Endothelial cell of umbilical vein (primary cell): ENCODE measurements at regions not wholly inside any gene's neighbourhood (a gene's known extent, or its start where the extent isn't known, plus 50 kb on each side); places are given as distances from the start of the nearest gene placed in this dataset.

Experiments used
- BruUV-seq: library from RNA; stranded (reverse); fragments of 400-500 nt; replicated peaks from 2 replicates; lab custom pipeline; 2021; lab: Mats Ljungman, UMichigan
- CTCF ChIA-PET: fragments of 300-600, 350-600 bp; sonication (Branson Sonifier 250); formaldehyde crosslinking; loops from one replicate; lab custom pipeline; 2021; ENCODE audit warnings: antibody characterized with exemption, inconsistent platforms; lab: Charles Lee
- POLR2A ChIA-PET: fragments of 300-600, 350-600 bp; sonication (Branson Sonifier 250); formaldehyde crosslinking; loops from one replicate; lab custom pipeline; 2021; ENCODE audit warnings: antibody characterized with exemption, inconsistent platforms; lab: Charles Lee
- DNase-seq: peaks from one replicate; pipeline ENCODE4 v3.0.0-alpha.2; 2011; ENCODE audit warnings: low read depth, low spot score
- FAIRE-seq: peaks from 2 replicates; lab custom pipeline; 2011; peaks lifted over from hg19 to GRCh38; lab: Jason Lieb, UNC
- H2AFZ ChIP-seq: 2 replicates; pipeline ENCODE4 v1.6.0; 2012; ENCODE audit warnings: low read depth, low read length, control low read depth, inconsistent platforms
- H3K27ac ChIP-seq: 2 replicates; pipeline ENCODE4 v1.5.1; 2011; ENCODE audit warnings: low read depth, mild to moderate bottlenecking, control low read depth, low read length, moderate library complexity; ENCODE audit not compliant: insufficient read depth
- H3K27me3 ChIP-seq, 2 experiments: 2 replicates each; pipeline versions ENCODE4 v1.6.0 to v1.6.1; 2011; ENCODE audit warnings: low read length in 2 of 2, mixed read lengths in 1 of 2; ENCODE audit not compliant: control insufficient read depth in 2 of 2, insufficient read depth in 2 of 2
- H3K36me3 ChIP-seq, 2 experiments: 2 replicates in 1 of 2; 3 replicates in 1 of 2; pipeline ENCODE4 v1.5.1; 2011; ENCODE audit warnings: low read length in 2 of 2, mild to moderate bottlenecking in 1 of 2, moderate library complexity in 1 of 2; ENCODE audit not compliant: control insufficient read depth in 2 of 2, insufficient read depth in 2 of 2; ENCODE audit errors: extremely low read depth in 1 of 2
- H3K4me1 ChIP-seq: 3 replicates; pipeline ENCODE4 v1.5.1; 2011; ENCODE audit warnings: mild to moderate bottlenecking, low read length; ENCODE audit not compliant: control insufficient read depth, insufficient read depth; ENCODE audit errors: extremely low read depth
- H3K4me2 ChIP-seq: 2 replicates; pipeline ENCODE4 v1.6.1; 2011; ENCODE audit warnings: low read length, control low read depth, mixed read lengths; ENCODE audit not compliant: insufficient read depth
- H3K4me3 ChIP-seq, 3 experiments: fragments of 200-600 bp in 1 of 3; sonication (generic), shearing (Covaris generic) in 1 of 3; replicated peaks in 1 of 3; 2 replicates each; pipeline ENCODE4 v1.5.1; 2011 to 2016; ENCODE audit warnings: control low read depth in 3 of 3, low read length in 3 of 3, mild to moderate bottlenecking in 2 of 3, inconsistent platforms in 1 of 3, low read depth in 1 of 3, moderate library complexity in 1 of 3; ENCODE audit not compliant: insufficient read depth in 1 of 3
- H3K79me2 ChIP-seq: 2 replicates; pipeline ENCODE4 v1.6.0; 2012; ENCODE audit warnings: low read length, inconsistent platforms; ENCODE audit not compliant: control insufficient read depth, insufficient read depth
- H3K9ac ChIP-seq: replicated peaks from 2 replicates; pipeline ENCODE3; 2011; ENCODE audit warnings: low read length, control low read depth; ENCODE audit not compliant: insufficient read depth; ENCODE audit errors: extremely low read depth
- H3K9me1 ChIP-seq: replicated peaks from 3 replicates; pipeline ENCODE4 v1.6.0; 2011; ENCODE audit warnings: mild to moderate bottlenecking, low read length; ENCODE audit not compliant: control insufficient read depth, insufficient read depth; ENCODE audit errors: extremely low read depth
- H3K9me3 ChIP-seq: replicated peaks from 2 replicates; pipeline ENCODE4 v1.5.1; 2012; ENCODE audit warnings: low read length, inconsistent platforms; ENCODE audit not compliant: control insufficient read depth, insufficient read depth
- H4K20me1 ChIP-seq: replicated peaks from 2 replicates; pipeline ENCODE3; 2011; ENCODE audit warnings: mild to moderate bottlenecking, low read length; ENCODE audit not compliant: control insufficient read depth, insufficient read depth; ENCODE audit errors: extremely low read depth
- CTCF ChIP-seq, 2 donors: IDR thresholded peaks; 1 replicate in 1 of 2; 2 replicates in 1 of 2; pipeline ENCODE4 v1.5.1; 2011; ENCODE audit warnings: low read length in 2 of 2, mild to moderate bottlenecking in 2 of 2, moderate library complexity in 2 of 2, control low read depth in 1 of 2, inconsistent platforms in 1 of 2, low read depth in 1 of 2; ENCODE audit not compliant: insufficient read depth in 1 of 2; ENCODE audit errors: extremely low read depth in 1 of 2
- EZH2 ChIP-seq: IDR thresholded peaks from 2 replicates; pipeline ENCODE4 v1.6.1; 2012; ENCODE audit warnings: borderline replicate concordance, low read depth, mild to moderate bottlenecking, moderate library complexity, low read length, inconsistent platforms; ENCODE audit not compliant: severe bottlenecking
- FOS ChIP-seq: IDR thresholded peaks from 2 replicates; pipeline ENCODE4 v1.6.1; 2011; ENCODE audit warnings: mild to moderate bottlenecking, low read length, moderate library complexity, borderline replicate concordance; ENCODE audit not compliant: insufficient read depth
- GATA2 ChIP-seq: IDR thresholded peaks from 2 replicates; pipeline ENCODE4 v1.7.0; 2011; ENCODE audit warnings: low read depth, mild to moderate bottlenecking, moderate library complexity, mixed read lengths, low read length; ENCODE audit not compliant: insufficient read length, insufficient read depth
- JUN ChIP-seq: IDR thresholded peaks from 2 replicates; pipeline ENCODE4 v1.6.1; 2011; ENCODE audit warnings: borderline replicate concordance, low read depth; ENCODE audit not compliant: insufficient read length, insufficient read depth
- MAX ChIP-seq: IDR thresholded peaks from 2 replicates; pipeline ENCODE4 v1.6.1; 2011; ENCODE audit not compliant: insufficient read depth, insufficient read length
- MYC ChIP-seq: IDR thresholded peaks from one replicate; pipeline ENCODE4 v1.6.1; 2011; ENCODE audit warnings: mild to moderate bottlenecking, low read depth, low read length
- POLR2A ChIP-seq: IDR thresholded peaks from 2 replicates; pipeline ENCODE4 v1.6.1; 2012; ENCODE audit warnings: low read depth, mild to moderate bottlenecking, control low read depth, low read length
- POLR2AphosphoS5 ChIP-seq: IDR thresholded peaks from 2 replicates; pipeline ENCODE4 v1.6.1; 2012; ENCODE audit warnings: low read depth, mild to moderate bottlenecking, control low read depth, low read length, moderate library complexity; ENCODE audit not compliant: insufficient read depth
- dilution Hi-C: fragments of 300-500 bp; cut with MboI; formaldehyde crosslinking; loops from one replicate; pipeline ENCODE4 v1.15.0; 2019; ENCODE audit warnings: low sequenced_read_pairs; ENCODE audit not compliant: extremely low pct_ligation_motif_present
- intact Hi-C: fragments of 100-400 bp; cut with micrococcal nuclease; formaldehyde crosslinking; loops from one replicate; pipeline ENCODE4 v1.10.0; 2022

GRCh38 chr18:6465281-6465680 is 50.6 kb upstream of the L3MBTL4 start:
- Histone ChIP-seq H3K9me3 (no peaks in the 10 kb centered on the region), H3K9ac (no peak overlapping the region), H3K4me1 (no peaks in the 10 kb centered on the region), H3K27me3 (no peaks in the 10 kb centered on the region), H2AFZ (no peak overlapping the region), H3K36me3 (no peaks in the 10 kb centered on the region), H3K4me2 (no peak overlapping the region), H3K27ac (no peak overlapping the region), H3K79me2 (no peaks in the 10 kb centered on the region), H3K9me1 (no peaks in the 10 kb centered on the region), H3K4me3 (no peak overlapping the region), H4K20me1 (no peaks in the 10 kb centered on the region)
- dilution Hi-C loops (no loop called here), intact Hi-C loops (no loop called here)
- POLR2A ChIA-PET = no interaction called here
- no peak for FAIRE-seq
- TF ChIP-seq POLR2AphosphoS5 = no peak
- no peak for TF ChIP-seq POLR2A
- TF ChIP-seq JUN = no peak
- no peak for TF ChIP-seq EZH2
- TF ChIP-seq FOS = no peak
- TF ChIP-seq MAX = no peak
- DNase-seq = no peak
- no TSS peak for BruUV-seq
- CTCF ChIA-PET = no interaction called here

- no peak for DNase-seq
- TF ChIP-seq CTCF (IDR thresholded peaks at IDR 0.05; ENCODE audit: extremely low read depth in 1 of 2, insufficient read depth in 1 of 2, low read depth in 1 of 2, low read length in 2 of 2) (no peak), EZH2 (no peak), FOS (no peak), POLR2AphosphoS5 (no peak), POLR2A (no peak), MYC (no peak), JUN (no peak), GATA2 (no peak), MAX (no peak)
- no peaks in the 10 kb centered on the region for H3K4me1 ChIP-seq
- dilution Hi-C loops (no loop called here), intact Hi-C loops (no loop called here)
- no peak overlapping the region for H3K9ac ChIP-seq
- H3K27me3 ChIP-seq = no peaks in the 10 kb centered on the region
- no TSS peak for BruUV-seq
- no peak for FAIRE-seq
- CTCF ChIA-PET = no interaction called here
- no peak overlapping the region for H2AFZ ChIP-seq
- no peaks in the 10 kb centered on the region for H3K36me3 ChIP-seq
- no peaks in the 10 kb centered on the region for H3K9me1 ChIP-seq
- H3K79me2 ChIP-seq = no peaks in the 10 kb centered on the region
- H3K9me3 ChIP-seq = no peaks in the 10 kb centered on the region
- H3K4me3 ChIP-seq = no peak overlapping the region
- H3K4me2 ChIP-seq = no peak overlapping the region
- no peaks in the 10 kb centered on the region for H4K20me1 ChIP-seq
- POLR2A ChIA-PET = no interaction called here
- no peak overlapping the region for H3K27ac ChIP-seq
Measured at GRCh38 chr18:6476190-6476589, 61.5 kb upstream of the L3MBTL4 start.
